ENCODE measurements at regions not wholly inside any gene's neighbourhood (a gene's known extent, or its start where the extent isn't known, plus 50 kb on each side); places are given as distances from the start of the nearest gene placed in this dataset.

GRCh38 chr13:47478985-47479384 is 522.1 kb downstream of the SUCLA2 start:
- Histone ChIP-seq H3K9ac (ENCODE audit: insufficient read length, low read depth) (no peak overlapping the region), H3K4me3 (ENCODE audit: insufficient read length, low read depth) (no peak overlapping the region), H3K9me3 (ENCODE audit: insufficient read depth, low read length) (no peaks in the 10 kb centered on the region), H3K4me1 (ENCODE audit: insufficient read depth, insufficient read length) (no peaks in the 10 kb centered on the region), H3K36me3 (ENCODE audit: insufficient read depth, insufficient read length, low read length) (no peaks in the 10 kb centered on the region), H3K27me3 (ENCODE audit: insufficient read depth, insufficient read length) (no peaks in the 10 kb centered on the region)
- no peak for DNase-seq (ENCODE audit: low read depth, low spot score)
- TF ChIP-seq SUZ12 (IDR thresholded peaks at IDR 0.05; ENCODE audit: extremely low read depth, insufficient read depth, insufficient read length) (no peak), YY1 (IDR thresholded peaks at IDR 0.05; ENCODE audit: insufficient read depth, insufficient read length) (no peak), ZNF274 (IDR thresholded peaks at IDR 0.05; ENCODE audit: low read depth, low read length) (no peak)

DNA sequence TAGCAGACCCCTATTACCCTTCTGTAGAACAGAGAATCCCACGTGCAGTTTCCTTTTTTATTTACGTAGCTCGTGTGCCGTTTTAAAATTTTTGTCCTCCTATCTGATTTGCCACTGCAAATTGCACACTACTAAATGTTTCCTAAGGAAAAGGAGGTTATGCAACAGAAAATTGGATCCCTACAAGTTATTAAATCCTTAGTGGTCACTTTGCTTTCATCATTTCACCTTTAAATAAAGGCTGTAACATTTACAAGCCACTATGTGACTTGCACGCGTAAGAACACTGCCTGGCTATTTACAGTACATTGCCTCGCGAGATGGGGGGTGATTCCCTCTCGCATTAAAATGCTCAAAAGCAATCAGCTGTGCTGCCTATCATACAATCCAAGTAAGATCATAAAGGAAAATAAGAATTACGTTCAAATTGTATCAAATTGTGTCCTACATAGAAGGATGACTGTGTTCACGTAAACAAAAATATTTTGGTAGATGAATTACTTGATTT is 525.6 kb downstream of the SUCLA2 start:
- Histone ChIP-seq H3K9ac (ENCODE audit: insufficient read length, low read depth) (no peak overlapping the region), H3K36me3 (ENCODE audit: insufficient read depth, insufficient read length, low read length) (no peaks in the 10 kb centered on the region), H3K4me1 (ENCODE audit: insufficient read depth, insufficient read length) (peaks cover 4% of the 10 kb centered on the region), H3K9me3 (ENCODE audit: insufficient read depth, low read length) (no peaks in the 10 kb centered on the region), H3K4me3 (ENCODE audit: insufficient read length, low read depth) (no peak overlapping the region), H3K27me3 (ENCODE audit: insufficient read depth, insufficient read length) (no peaks in the 10 kb centered on the region)
- TF ChIP-seq ZNF274 (IDR thresholded peaks at IDR 0.05; ENCODE audit: low read depth, low read length) (no peak), YY1 (IDR thresholded peaks at IDR 0.05; ENCODE audit: insufficient read depth, insufficient read length) (no peak), SUZ12 (IDR thresholded peaks at IDR 0.05; ENCODE audit: extremely low read depth, insufficient read depth, insufficient read length) (no peak)
- DNase-seq (ENCODE audit: low read depth, low spot score) = no peak

DNA sequence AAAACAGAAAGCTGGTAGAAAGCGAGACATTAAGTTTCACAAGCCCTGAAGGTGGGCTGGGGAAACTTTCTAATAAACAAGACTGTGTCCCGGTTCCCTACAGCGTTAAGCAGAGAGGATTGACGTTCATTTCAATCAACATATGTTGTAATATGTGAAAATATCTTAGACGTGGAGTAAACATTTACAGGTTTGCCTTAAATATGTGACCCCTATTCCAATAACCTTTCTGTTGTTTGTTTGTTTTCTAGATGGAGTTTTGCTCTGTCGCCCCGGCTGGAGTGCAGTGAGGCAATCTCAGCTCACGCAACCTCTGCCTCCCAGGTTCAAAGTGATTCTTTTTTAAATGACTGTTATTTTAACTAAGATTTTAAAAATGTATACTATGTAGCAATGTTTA is 526.2 kb downstream of the SUCLA2 start:
- no peak for DNase-seq (ENCODE audit: low read depth, low spot score)
- Histone ChIP-seq H3K27me3 (ENCODE audit: insufficient read depth, insufficient read length) (no peaks in the 10 kb centered on the region), H3K4me3 (ENCODE audit: insufficient read length, low read depth) (no peak overlapping the region), H3K4me1 (ENCODE audit: insufficient read depth, insufficient read length) (peaks cover 4% of the 10 kb centered on the region), H3K36me3 (ENCODE audit: insufficient read depth, insufficient read length, low read length) (no peaks in the 10 kb centered on the region), H3K9me3 (ENCODE audit: insufficient read depth, low read length) (no peaks in the 10 kb centered on the region), H3K9ac (ENCODE audit: insufficient read length, low read depth) (no peak overlapping the region)
- TF ChIP-seq YY1 (IDR thresholded peaks at IDR 0.05; ENCODE audit: insufficient read depth, insufficient read length) (no peak), ZNF274 (IDR thresholded peaks at IDR 0.05; ENCODE audit: low read depth, low read length) (no peak), SUZ12 (IDR thresholded peaks at IDR 0.05; ENCODE audit: extremely low read depth, insufficient read depth, insufficient read length) (no peak)

- Histone ChIP-seq H3K36me3 (ENCODE audit: insufficient read depth, insufficient read length, low read length) (no peaks in the 10 kb centered on the region), H3K9ac (ENCODE audit: insufficient read length, low read depth) (no peak overlapping the region), H3K4me1 (ENCODE audit: insufficient read depth, insufficient read length) (peaks cover 4% of the 10 kb centered on the region), H3K27me3 (ENCODE audit: insufficient read depth, insufficient read length) (no peaks in the 10 kb centered on the region), H3K9me3 (ENCODE audit: insufficient read depth, low read length) (no peaks in the 10 kb centered on the region), H3K4me3 (ENCODE audit: insufficient read length, low read depth) (no peak overlapping the region)
- TF ChIP-seq SUZ12 (IDR thresholded peaks at IDR 0.05; ENCODE audit: extremely low read depth, insufficient read depth, insufficient read length) (no peak), ZNF274 (IDR thresholded peaks at IDR 0.05; ENCODE audit: low read depth, low read length) (no peak), YY1 (IDR thresholded peaks at IDR 0.05; ENCODE audit: insufficient read depth, insufficient read length) (no peak)
- no peak for DNase-seq (ENCODE audit: low read depth, low spot score)
These were observed 526.7 kb downstream of the SUCLA2 start for GRCh38 chr13:47474326-47474725.

- H3K9me3 ChIP-seq (ENCODE audit: insufficient read depth, low read length) = no peaks in the 10 kb centered on the region
- no peak overlapping the region for H3K9ac ChIP-seq (ENCODE audit: insufficient read length, low read depth)
- H3K36me3 ChIP-seq (ENCODE audit: insufficient read depth, insufficient read length, low read length) = no peaks in the 10 kb centered on the region
- H3K27me3 ChIP-seq (ENCODE audit: insufficient read depth, insufficient read length) = no peaks in the 10 kb centered on the region
- TF ChIP-seq ZNF274 (IDR thresholded peaks at IDR 0.05; ENCODE audit: low read depth, low read length) (no peak), SUZ12 (IDR thresholded peaks at IDR 0.05; ENCODE audit: extremely low read depth, insufficient read depth, insufficient read length) (no peak), YY1 (IDR thresholded peaks at IDR 0.05; ENCODE audit: insufficient read depth, insufficient read length) (no peak)
- H3K4me1 ChIP-seq (ENCODE audit: insufficient read depth, insufficient read length) = peaks cover 4% of the 10 kb centered on the region
- no peak overlapping the region for H3K4me3 ChIP-seq (ENCODE audit: insufficient read length, low read depth)
- DNase-seq (ENCODE audit: low read depth, low spot score) = peak; percentile 42
These were observed 528.6 kb downstream of the SUCLA2 start for GRCh38 chr13:47472516-47472915.

DNA sequence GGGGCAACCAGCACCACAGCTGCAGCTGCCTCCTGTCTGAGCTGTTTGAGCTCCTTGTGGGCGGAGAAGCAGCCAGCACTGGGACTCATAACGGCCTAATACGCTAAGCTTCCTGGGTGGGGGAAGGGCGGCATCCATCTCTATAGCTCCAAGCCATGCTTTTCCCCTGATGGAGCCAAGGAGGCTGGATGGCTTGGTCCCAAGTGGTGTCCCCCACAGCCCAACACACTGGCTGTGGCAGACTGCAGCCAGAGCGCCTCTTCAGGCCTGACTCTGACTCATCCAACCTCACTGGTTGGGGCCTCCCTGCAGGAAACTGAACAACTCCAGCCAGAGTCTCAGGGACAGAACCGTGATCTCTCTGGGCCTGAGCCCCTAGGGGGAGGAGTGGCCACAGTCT is 537.3 kb downstream of the SUCLA2 start:
- TF ChIP-seq SUZ12 (IDR thresholded peaks at IDR 0.05; ENCODE audit: extremely low read depth, insufficient read depth, insufficient read length) (no peak), YY1 (IDR thresholded peaks at IDR 0.05; ENCODE audit: insufficient read depth, insufficient read length) (no peak), ZNF274 (IDR thresholded peaks at IDR 0.05; ENCODE audit: low read depth, low read length) (no peak)

DNA sequence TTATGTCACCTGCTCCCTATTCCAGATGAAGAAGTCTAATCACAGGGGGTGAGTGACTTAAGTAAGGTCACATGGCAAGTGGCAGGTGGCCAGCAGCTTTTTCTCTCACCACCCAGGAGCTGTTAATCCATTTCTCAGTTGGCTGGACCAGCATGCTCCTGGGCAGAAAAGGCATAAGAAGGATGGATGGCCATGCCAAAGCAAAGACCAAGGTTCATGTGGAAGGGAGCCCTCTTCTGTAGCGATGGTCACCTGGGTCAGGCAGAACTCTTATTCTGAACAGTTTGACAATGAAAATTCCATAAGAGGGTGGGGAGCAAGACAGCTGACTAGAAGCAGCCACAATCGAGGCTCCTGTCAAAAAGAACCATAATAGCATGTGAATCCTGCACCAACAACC is 538.1 kb downstream of the SUCLA2 start:
- H3K9ac ChIP-seq (ENCODE audit: insufficient read length, low read depth) = no peak overlapping the region
- H3K36me3 ChIP-seq (ENCODE audit: insufficient read depth, insufficient read length, low read length) = no peaks in the 10 kb centered on the region
- no peak overlapping the region for H3K4me3 ChIP-seq (ENCODE audit: insufficient read length, low read depth)
- DNase-seq (ENCODE audit: low read depth, low spot score) = no peak
- TF ChIP-seq YY1 (IDR thresholded peaks at IDR 0.05; ENCODE audit: insufficient read depth, insufficient read length) (no peak), ZNF274 (IDR thresholded peaks at IDR 0.05; ENCODE audit: low read depth, low read length) (no peak), SUZ12 (IDR thresholded peaks at IDR 0.05; ENCODE audit: extremely low read depth, insufficient read depth, insufficient read length) (no peak)
- H3K27me3 ChIP-seq (ENCODE audit: insufficient read depth, insufficient read length) = no peaks in the 10 kb centered on the region
- no peaks in the 10 kb centered on the region for H3K4me1 ChIP-seq (ENCODE audit: insufficient read depth, insufficient read length)
- H3K9me3 ChIP-seq (ENCODE audit: insufficient read depth, low read length) = 0 out of 2 replicates have a peak, but pooled peaks cover 9% of the 10 kb centered on the region

More for the DNA sequence above, 537.3 kb downstream of the SUCLA2 start:
- Histone ChIP-seq H3K4me3 (ENCODE audit: insufficient read length, low read depth) (no peak overlapping the region), H3K9me3 (ENCODE audit: insufficient read depth, low read length) (0 out of 2 replicates have a peak, but pooled peaks cover 9% of the 10 kb centered on the region), H3K9ac (ENCODE audit: insufficient read length, low read depth) (no peak overlapping the region), H3K36me3 (ENCODE audit: insufficient read depth, insufficient read length, low read length) (no peaks in the 10 kb centered on the region), H3K27me3 (ENCODE audit: insufficient read depth, insufficient read length) (no peaks in the 10 kb centered on the region), H3K4me1 (ENCODE audit: insufficient read depth, insufficient read length) (no peaks in the 10 kb centered on the region)
- DNase-seq (ENCODE audit: low read depth, low spot score) = no peak
